Right lobe of liver (tissue), 6 donors: ENCODE measurements at regions not wholly inside any gene's neighbourhood (a gene's known extent, or its start where the extent isn't known, plus 50 kb on each side); places are given as distances from the start of the nearest gene placed in this dataset.

Experiments
- ATAC-seq, 4 donors: fragments of 200-7000 bp; cut with Tn5 transposase; one replicate each; pipeline ENCODE4 v1.9.1; 2020; ENCODE audit warnings: mild to moderate bottlenecking in 4 of 4, moderate library complexity in 4 of 4
- DNase-seq, 3 donors: peaks; one replicate each; pipeline ENCODE4 v3.0.0-alpha.2; 2020
- H3K27ac ChIP-seq, 3 donors: fragments of 200-600 bp; one replicate each; pipeline ENCODE4 v1.8.0; 2022
- H3K27me3 ChIP-seq, 2 donors: fragments of 200-600 bp; one replicate each; pipeline ENCODE4 v1.8.0; 2022
- H3K36me3 ChIP-seq, 4 donors: fragments of 200-600 bp; sonication (generic) in 1 of 4; one replicate each; pipeline versions ENCODE4 v1.5.1 to v1.8.0; 2017 to 2022; ENCODE audit warnings: control low read depth in 1 of 4
- H3K4me1 ChIP-seq, 4 donors: fragments of 200-600 bp; sonication (generic) in 1 of 4; one replicate each; pipeline versions ENCODE4 v1.5.1 to v1.8.0; 2017 to 2022; ENCODE audit warnings: control low read depth in 1 of 4
- H3K4me3 ChIP-seq, 3 donors: fragments of 200-600 bp; one replicate each; pipeline ENCODE4 v1.8.0; 2022
- H3K9me3 ChIP-seq, 4 donors: fragments of 200-600 bp; sonication (generic) in 1 of 4; one replicate each; pipeline versions ENCODE4 v1.5.1 to v1.8.0; 2017 to 2022; ENCODE audit warnings: control low read depth in 1 of 4
- CTCF ChIP-seq, 4 donors: fragments of 200-600 bp in 3 of 4; fragments of 450-650 bp in 1 of 4; IDR thresholded peaks; one replicate each; pipeline versions ENCODE4 v1.5.1 to v1.8.0; 2016 to 2022; ENCODE audit warnings: antibody characterized with exemption in 4 of 4, mild to moderate bottlenecking in 2 of 4
- POLR2A ChIP-seq: fragments of 450-650 bp; IDR thresholded peaks from one replicate; pipeline ENCODE4 v1.6.1; 2017; ENCODE audit warnings: antibody characterized with exemption, mild to moderate bottlenecking
- WGBS: methylation state at CpG from one replicate; pipeline ENCODE4 v1.1.6; 2018; ENCODE audit warnings: low coverage, low lambda C conversion rate; ENCODE audit not compliant: insufficient coverage; ENCODE audit errors: missing lambda C conversion rate; 5-methylcytosine and 5-hydroxymethylcytosine counted together
- intact Hi-C, 2 donors: fragments of 100-400 bp; cut with DNase I; formaldehyde crosslinking; loops; one replicate each; pipeline versions ENCODE4 v1.11.2 to v1.14.1; 2022
- donor health status: DM: no; HTN: yes; CAD: no.
- donor health status: DM: no; HTN: no; CAD: no.
- donor health status: DM: no; HTN: no; CAD: no.
- donor health status: DM: no; HTN: yes; CAD: no.
- donor health status: DM: no; HTN: yes; CAD: no.

- Histone ChIP-seq H3K4me3 (no peak overlapping the region), H3K27me3 (no peaks in the 10 kb centered on the region), H3K4me1 (no peaks in the 10 kb centered on the region), H3K36me3 (no peaks in the 10 kb centered on the region), H3K9me3 (no peaks in the 10 kb centered on the region), H3K27ac (peak overlapping the region in 1 of 3 donors; percentile 33)
- TF ChIP-seq CTCF (IDR thresholded peaks at IDR 0.05) (no peak), POLR2A (no peak)
- no peak for DNase-seq
- WGBS, result 64% methylated on average over 5 of the region's 6 CpGs
- intact Hi-C loops, result no loop called here
- ATAC-seq, result no peak
Observed at GRCh38 chr7:47039089-47039648, 542.7 kb downstream of the TNS3 start.

- DNase-seq, result no peak
- TF ChIP-seq POLR2A (no peak), CTCF (IDR thresholded peaks at IDR 0.05) (no peak)
- H3K27me3 ChIP-seq, result no peaks in the 10 kb centered on the region
- intact Hi-C loops, result no loop called here
- WGBS, result 68% methylated on average over 6 of the region's 6 CpGs
- H3K27ac ChIP-seq, result no peak overlapping the region
- no peak for ATAC-seq
- no peaks in the 10 kb centered on the region for H3K36me3 ChIP-seq
- no peaks in the 10 kb centered on the region for H3K4me1 ChIP-seq
- no peak overlapping the region for H3K4me3 ChIP-seq
- H3K9me3 ChIP-seq, result no peaks in the 10 kb centered on the region
Observed at GRCh38 chr7:47038621-47039020, 543.3 kb downstream of the TNS3 start.

GRCh38 chr7:47037607-47038006, 544.3 kb downstream of the TNS3 start:
- no peaks in the 10 kb centered on the region for H3K4me1 ChIP-seq
- ATAC-seq, result no peak
- H3K27me3 ChIP-seq, result no peaks in the 10 kb centered on the region
- 58% methylated on average over 7 of the region's 7 CpGs for WGBS
- H3K27ac ChIP-seq, result no peak overlapping the region
- TF ChIP-seq CTCF (IDR thresholded peaks at IDR 0.05) (no peak), POLR2A (no peak)
- intact Hi-C loops, result no loop called here
- H3K9me3 ChIP-seq, result no peaks in the 10 kb centered on the region
- H3K4me3 ChIP-seq, result no peak overlapping the region
- DNase-seq, result no peak
- H3K36me3 ChIP-seq, result no peaks in the 10 kb centered on the region

GRCh38 chr7:47036909-47037308, 545.0 kb downstream of the TNS3 start:
- intact Hi-C loops, result no loop called here
- no peaks in the 10 kb centered on the region for H3K9me3 ChIP-seq
- WGBS, result 54% methylated on average over 6 of the region's 6 CpGs

More at GRCh38 chr7:47036909-47037308, 545.0 kb downstream of the TNS3 start:
- Histone ChIP-seq H3K27me3 (no peaks in the 10 kb centered on the region), H3K4me1 (no peaks in the 10 kb centered on the region), H3K27ac (no peak overlapping the region), H3K4me3 (no peak overlapping the region), H3K36me3 (no peaks in the 10 kb centered on the region)
- no peak for TF ChIP-seq POLR2A
- no peak for TF ChIP-seq CTCF (IDR thresholded peaks at IDR 0.05)
- ATAC-seq (no peak), DNase-seq (no peak)
